Inferior parietal cortex (tissue), 1 donor: ENCODE measurements at regions not wholly inside any gene's neighbourhood (a gene's known extent, or its start where the extent isn't known, plus 50 kb on each side); places are given as distances from the start of the nearest gene placed in this dataset.
"Not testable (repeated sequence)": the region's sequence is repeated elsewhere in the genome, so short reads cannot be mapped to it uniquely, and the experiment has no call there.

Experiments used
- DNase-seq: peaks from one replicate; pipeline ENCODE4 v3.0.0-alpha.2; 2016; ENCODE audit errors: extremely low spot score

GRCh38 chr4:58406762-58407161, 1296.6 kb upstream of the IGFBP7 start:
- no peak for DNase-seq

GRCh38 chr4:58368221-58368620, 1258.0 kb upstream of the IGFBP7 start:
- no peak for DNase-seq

GRCh38 chr4:58360354-58361133, 1250.4 kb upstream of the IGFBP7 start:
- DNase-seq: no peak

GRCh38 chr4:58359590-58359989, 1249.4 kb upstream of the IGFBP7 start:
- DNase-seq: no peak

GRCh38 chr4:58357947-58358346, 1247.8 kb upstream of the IGFBP7 start:
- DNase-seq: no peak

- no peak for DNase-seq
These were observed 1214.9 kb upstream of the IGFBP7 start for GRCh38 chr4:58325070-58325469.

GRCh38 chr4:58313444-58313843, 1203.3 kb upstream of the IGFBP7 start:
- DNase-seq: no peak

- no peak for DNase-seq
These were observed 1193.3 kb upstream of the IGFBP7 start for GRCh38 chr4:58303456-58303855.

GRCh38 chr4:58301376-58301999, 1191.3 kb upstream of the IGFBP7 start:
- no peak for DNase-seq

- no peak for DNase-seq
These were observed 1176.2 kb upstream of the IGFBP7 start for GRCh38 chr4:58286335-58286734.

- DNase-seq: not testable (repeated sequence)
These were observed 1170.7 kb upstream of the IGFBP7 start for GRCh38 chr4:58280928-58281327.

- DNase-seq: no peak
These were observed 1165.7 kb upstream of the IGFBP7 start for GRCh38 chr4:58275856-58276255.

- no peak for DNase-seq
These were observed 1164.4 kb upstream of the IGFBP7 start for GRCh38 chr4:58274553-58274952.

GRCh38 chr4:58272311-58272710, 1162.1 kb upstream of the IGFBP7 start:
- no peak for DNase-seq

- no peak for DNase-seq
These were observed 1155.5 kb upstream of the IGFBP7 start for GRCh38 chr4:58265734-58266133.

GRCh38 chr4:58261526-58261925, 1151.3 kb upstream of the IGFBP7 start:
- DNase-seq: no peak

GRCh38 chr4:58254291-58254690, 1144.1 kb upstream of the IGFBP7 start:
- no peak for DNase-seq

GRCh38 chr4:58252656-58253055, 1142.5 kb upstream of the IGFBP7 start:
- DNase-seq: no peak

- no peak for DNase-seq
These were observed 1137.6 kb upstream of the IGFBP7 start for GRCh38 chr4:58247792-58248191.

GRCh38 chr4:58225460-58225859, 1115.3 kb upstream of the IGFBP7 start:
- DNase-seq: no peak

GRCh38 chr4:58219179-58219578, 1109.0 kb upstream of the IGFBP7 start:
- no peak for DNase-seq

- no peak for DNase-seq
These were observed 1106.3 kb upstream of the IGFBP7 start for GRCh38 chr4:58216461-58216860.

GRCh38 chr4:58214376-58214775, 1104.2 kb upstream of the IGFBP7 start:
- DNase-seq: no peak
